Left lung (tissue), 4 donors: ENCODE measurements at regions not wholly inside any gene's neighbourhood (a gene's known extent, or its start where the extent isn't known, plus 50 kb on each side); places are given as distances from the start of the nearest gene placed in this dataset.

ENCODE experiments used
- ATAC-seq: fragments of 200-7000 bp; cut with Tn5 transposase; one replicate; pipeline ENCODE4 v1.9.1; 2020; ENCODE audit warnings: moderate library complexity
- DNase-seq, 4 donors: peaks; one replicate each; pipeline ENCODE4 v3.0.0-alpha.2; 2013 to 2020
- H3K27ac ChIP-seq, 2 donors: fragments of 200-600 bp; sonication (generic) in 1 of 2; one replicate each; pipeline versions ENCODE4 v1.5.0 to v1.8.0; 2020 to 2021
- H3K27me3 ChIP-seq, 2 donors: fragments of 200-600 bp; sonication (generic) in 1 of 2; one replicate each; pipeline versions ENCODE4 v1.5.0 to v1.8.0; 2020 to 2021
- H3K36me3 ChIP-seq, 2 donors: fragments of 200-600 bp; sonication (generic) in 1 of 2; one replicate each; pipeline versions ENCODE4 v1.5.0 to v1.8.0; 2020 to 2021
- H3K4me1 ChIP-seq, 2 donors: fragments of 200-600 bp; one replicate each; pipeline ENCODE4 v1.8.0; 2021
- H3K4me3 ChIP-seq, 2 donors: fragments of 200-600 bp; sonication (generic) in 1 of 2; one replicate each; pipeline versions ENCODE4 v1.5.0 to v1.8.0; 2020 to 2021; ENCODE audit warnings: mild to moderate bottlenecking in 1 of 2
- H3K9me3 ChIP-seq, 2 donors: fragments of 200-600 bp; sonication (generic) in 1 of 2; one replicate each; pipeline versions ENCODE4 v1.5.0 to v1.8.0; 2020 to 2021
- intact Hi-C, 2 donors: fragments of 100-400 bp; cut with DNase I; formaldehyde crosslinking; loops; one replicate each; pipeline versions ENCODE4 v1.11.2 to v1.14.2; 2022
- TF ChIP-seq, protein P1 (sequence below), 2 donors: fragments of 200-600 bp; sonication (generic) in 1 of 2; IDR thresholded peaks; one replicate each; pipeline versions ENCODE4 v1.5.0 to v1.8.0; 2021; ENCODE audit warnings: antibody characterized with exemption in 2 of 2
- donor health status: DM: no; HTN: yes; CAD: no.
- donor health status: DM: no; HTN: no; CAD: no.

DNA sequence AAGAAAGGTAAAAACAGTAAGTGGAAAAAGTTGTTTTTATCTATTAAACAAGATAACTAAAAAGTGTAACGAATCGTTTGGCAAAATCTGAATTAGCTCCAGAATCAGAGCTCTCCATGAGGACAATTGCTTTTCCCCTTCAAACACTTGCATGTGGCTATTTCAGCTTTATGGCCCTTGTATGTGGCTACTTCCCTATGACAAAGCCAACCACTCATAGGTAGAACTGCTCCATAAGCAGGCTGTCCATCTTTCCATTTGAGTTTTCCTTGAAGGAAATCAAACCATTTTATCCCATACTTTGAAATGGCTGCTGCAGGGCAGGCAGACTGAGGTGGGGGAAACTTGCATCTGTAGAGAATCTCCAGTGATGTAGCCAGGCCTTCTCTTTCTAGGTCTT, 445.5 kb upstream of the ID2 start:
- no peak for DNase-seq
- intact Hi-C loops = no loop called here
- H3K9me3 ChIP-seq = no peaks in the 10 kb centered on the region
- H3K36me3 ChIP-seq = no peaks in the 10 kb centered on the region
- H3K4me1 ChIP-seq = peaks cover 3 to 34% of the 10 kb centered on the region in 2 donors
- no peaks in the 10 kb centered on the region for H3K27me3 ChIP-seq
- TF ChIP-seq, protein P1, sequence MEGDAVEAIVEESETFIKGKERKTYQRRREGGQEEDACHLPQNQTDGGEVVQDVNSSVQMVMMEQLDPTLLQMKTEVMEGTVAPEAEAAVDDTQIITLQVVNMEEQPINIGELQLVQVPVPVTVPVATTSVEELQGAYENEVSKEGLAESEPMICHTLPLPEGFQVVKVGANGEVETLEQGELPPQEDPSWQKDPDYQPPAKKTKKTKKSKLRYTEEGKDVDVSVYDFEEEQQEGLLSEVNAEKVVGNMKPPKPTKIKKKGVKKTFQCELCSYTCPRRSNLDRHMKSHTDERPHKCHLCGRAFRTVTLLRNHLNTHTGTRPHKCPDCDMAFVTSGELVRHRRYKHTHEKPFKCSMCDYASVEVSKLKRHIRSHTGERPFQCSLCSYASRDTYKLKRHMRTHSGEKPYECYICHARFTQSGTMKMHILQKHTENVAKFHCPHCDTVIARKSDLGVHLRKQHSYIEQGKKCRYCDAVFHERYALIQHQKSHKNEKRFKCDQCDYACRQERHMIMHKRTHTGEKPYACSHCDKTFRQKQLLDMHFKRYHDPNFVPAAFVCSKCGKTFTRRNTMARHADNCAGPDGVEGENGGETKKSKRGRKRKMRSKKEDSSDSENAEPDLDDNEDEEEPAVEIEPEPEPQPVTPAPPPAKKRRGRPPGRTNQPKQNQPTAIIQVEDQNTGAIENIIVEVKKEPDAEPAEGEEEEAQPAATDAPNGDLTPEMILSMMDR (IDR thresholded peaks at IDR 0.05) = no peak
- no peak for ATAC-seq
- H3K27ac ChIP-seq = no peak overlapping the region
- H3K4me3 ChIP-seq = no peak overlapping the region

DNA sequence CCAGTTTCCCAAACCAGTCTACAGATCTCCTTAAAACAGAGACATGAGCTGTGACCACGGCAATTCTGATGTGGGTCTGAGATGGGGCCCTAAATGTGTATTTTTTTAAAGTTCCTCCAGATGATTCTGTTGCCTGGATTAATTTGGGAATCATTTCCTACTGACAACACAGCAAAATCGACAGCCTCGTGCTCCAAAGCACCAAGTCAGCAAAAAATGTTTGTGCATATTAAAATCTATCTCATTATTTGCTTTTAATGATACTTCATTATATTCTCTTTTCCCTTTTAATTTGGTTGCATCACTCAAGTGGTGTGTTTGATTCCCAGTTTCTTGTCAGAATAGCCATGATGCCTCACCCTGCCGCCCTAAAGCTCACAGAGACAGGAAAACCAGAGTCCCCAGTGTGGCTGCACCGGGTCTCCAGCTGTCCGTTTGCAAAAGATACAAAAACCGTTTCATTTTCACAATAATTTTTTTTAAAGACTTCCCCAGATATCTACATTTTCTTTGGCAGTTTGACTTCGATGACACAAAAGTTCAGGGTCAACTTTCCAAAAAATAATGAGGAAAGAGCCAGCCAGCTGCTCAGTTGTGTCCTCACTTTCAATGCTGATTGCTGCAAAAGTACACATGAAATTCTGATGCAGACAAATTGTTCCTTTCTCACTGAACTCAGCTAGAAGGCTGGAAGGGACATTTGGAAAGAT, 443.2 kb upstream of the ID2 start:
- Histone ChIP-seq H3K27me3 (no peaks in the 10 kb centered on the region), H3K4me1 (peaks cover 3 to 31% of the 10 kb centered on the region in 2 donors), H3K4me3 (no peak overlapping the region), H3K9me3 (peaks cover 0 to 1% of the 10 kb centered on the region in 2 donors), H3K27ac (no peak overlapping the region), H3K36me3 (no peaks in the 10 kb centered on the region)
- intact Hi-C loops = no loop called here
- DNase-seq (no peak), ATAC-seq (no peak)
- TF ChIP-seq, protein P1 (IDR thresholded peaks at IDR 0.05) = no peak

DNA sequence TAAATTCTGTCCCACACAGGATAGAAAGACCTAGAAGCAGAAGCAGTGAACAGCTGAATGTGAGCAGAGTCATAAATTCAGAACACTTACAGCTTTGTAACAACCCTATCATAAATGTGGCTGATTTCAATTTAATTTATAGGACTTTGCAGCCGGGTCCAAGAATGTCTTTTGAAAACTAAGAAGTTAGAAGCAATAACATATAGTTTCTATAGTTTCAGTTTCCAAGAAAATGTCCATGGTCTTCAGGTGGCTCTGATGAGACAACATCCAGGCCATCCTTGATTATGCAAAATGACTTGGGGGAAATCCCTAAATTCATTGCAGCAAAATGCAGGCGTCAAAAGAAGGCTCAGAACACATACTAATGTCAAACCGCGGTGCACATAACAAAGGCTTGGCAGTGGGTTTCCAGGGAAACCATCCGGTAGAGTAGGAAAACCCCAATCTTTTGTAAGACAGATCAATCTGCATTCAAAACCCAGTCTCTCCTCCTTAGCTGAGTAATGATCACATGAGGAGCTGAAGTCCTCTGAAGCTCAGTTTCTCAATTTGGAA, 442.2 kb upstream of the ID2 start:
- H3K9me3 ChIP-seq = peaks cover 0 to 3% of the 10 kb centered on the region in 2 donors
- ATAC-seq (no peak), DNase-seq (no peak)
- peaks cover 3 to 25% of the 10 kb centered on the region in 2 donors for H3K4me1 ChIP-seq
- no peak overlapping the region for H3K27ac ChIP-seq
- no peaks in the 10 kb centered on the region for H3K36me3 ChIP-seq
- intact Hi-C loops = no loop called here
- no peaks in the 10 kb centered on the region for H3K27me3 ChIP-seq
- H3K4me3 ChIP-seq = no peak overlapping the region
- TF ChIP-seq, protein P1 (IDR thresholded peaks at IDR 0.05) = no peak

DNA sequence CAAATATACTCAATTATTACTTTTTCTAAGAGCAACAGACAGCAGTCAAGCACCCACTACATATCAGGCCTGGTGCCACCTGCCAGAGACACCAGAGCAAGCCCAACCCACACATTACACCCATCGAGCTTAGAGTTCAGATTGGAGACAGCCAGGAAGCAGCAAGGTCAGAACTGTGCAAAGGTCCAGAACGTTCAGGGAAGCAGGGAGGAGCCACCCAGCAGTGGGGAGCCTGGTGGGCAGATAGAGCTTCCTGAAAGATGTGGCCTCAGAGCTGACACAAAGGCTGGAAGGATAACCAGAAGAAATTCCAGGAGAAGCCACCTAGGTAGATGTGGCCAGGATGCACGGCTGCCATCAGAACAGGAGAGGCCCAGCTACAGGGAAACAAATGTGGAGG, 440.5 kb upstream of the ID2 start:
- Histone ChIP-seq H3K36me3 (no peaks in the 10 kb centered on the region), H3K27me3 (no peaks in the 10 kb centered on the region), H3K9me3 (peaks cover 0 to 9% of the 10 kb centered on the region in 2 donors), H3K4me3 (no peak overlapping the region), H3K27ac (no peak overlapping the region), H3K4me1 (peaks cover 3 to 24% of the 10 kb centered on the region in 2 donors)
- ATAC-seq = no peak
- no peak for DNase-seq
- TF ChIP-seq, protein P1 (IDR thresholded peaks at IDR 0.05) = no peak
- intact Hi-C loops = no loop called here

DNA sequence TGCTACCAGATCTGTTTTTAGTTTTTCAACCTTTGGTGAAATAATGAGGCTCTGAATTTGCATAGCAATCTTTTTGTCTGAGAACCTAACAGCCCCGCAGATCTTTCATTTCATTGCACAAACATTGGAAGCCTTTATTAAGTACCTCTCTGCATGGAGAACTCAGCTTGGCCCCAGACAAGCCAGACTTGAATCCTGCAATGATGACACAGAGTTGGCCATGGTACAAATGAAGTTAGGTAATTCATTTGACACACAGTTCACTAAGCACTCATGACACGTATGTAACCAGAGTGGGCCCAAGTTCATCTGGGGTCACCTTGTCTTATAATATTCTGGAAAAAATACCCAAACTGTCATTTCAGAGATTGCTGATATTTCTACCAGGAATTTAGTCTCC, 439.1 kb upstream of the ID2 start:
- Histone ChIP-seq H3K4me1 (peaks cover 3 to 24% of the 10 kb centered on the region in 2 donors), H3K9me3 (peaks cover 0 to 12% of the 10 kb centered on the region in 2 donors), H3K27me3 (no peaks in the 10 kb centered on the region), H3K4me3 (no peak overlapping the region), H3K27ac (no peak overlapping the region), H3K36me3 (no peaks in the 10 kb centered on the region)
- DNase-seq (no peak), ATAC-seq (no peak)
- TF ChIP-seq, protein P1 (IDR thresholded peaks at IDR 0.05) = no peak
- intact Hi-C loops = no loop called here
